ENCODE measurements at regions not wholly inside any gene's neighbourhood (a gene's known extent, or its start where the extent isn't known, plus 50 kb on each side); places are given as distances from the start of the nearest gene placed in this dataset.

- no peak overlapping the region for H3K27ac ChIP-seq
- TF ChIP-seq POLR2A (IDR thresholded peaks at IDR 0.05) (no peak), CTCF (IDR thresholded peaks at IDR 0.05) (no peak), POLR2AphosphoS5 (IDR thresholded peaks at IDR 0.05) (no peak)
Observed at GRCh38 chr3:148066802-148067201, 630.9 kb upstream of the AGTR1 start.

GRCh38 chr3:148068466-148068865 lies 629.2 kb upstream of the AGTR1 start:
- Histone ChIP-seq H3K27me3 (no peaks in the 10 kb centered on the region), H3K9me3 (no peaks in the 10 kb centered on the region), H3K4me3 (no peak overlapping the region), H3K4me1 (no peaks in the 10 kb centered on the region), H3K27ac (no peak overlapping the region), H3K36me3 (no peaks in the 10 kb centered on the region)
- intact Hi-C loops (cut with DNase I; ENCODE audit: low total_unique reads): no loop called here
- DNase-seq (ENCODE audit: low spot score in 2 of 2): no peak
- TF ChIP-seq POLR2A (IDR thresholded peaks at IDR 0.05): no peak
- no peak for TF ChIP-seq POLR2AphosphoS5 (IDR thresholded peaks at IDR 0.05)
- TF ChIP-seq CTCF (IDR thresholded peaks at IDR 0.05): no peak

More at GRCh38 chr3:148066802-148067201, 630.9 kb upstream of the AGTR1 start:
- intact Hi-C loops (cut with DNase I; ENCODE audit: low total_unique reads): no loop called here
- H3K27me3 ChIP-seq: no peaks in the 10 kb centered on the region
- H3K36me3 ChIP-seq: no peaks in the 10 kb centered on the region
- no peaks in the 10 kb centered on the region for H3K9me3 ChIP-seq
- H3K4me1 ChIP-seq: no peaks in the 10 kb centered on the region
- no peak for DNase-seq (ENCODE audit: low spot score in 2 of 2)
- H3K4me3 ChIP-seq: no peak overlapping the region

- Histone ChIP-seq H3K36me3 (no peaks in the 10 kb centered on the region), H3K27ac (no peak overlapping the region), H3K4me1 (no peaks in the 10 kb centered on the region), H3K9me3 (no peaks in the 10 kb centered on the region), H3K4me3 (no peak overlapping the region), H3K27me3 (no peaks in the 10 kb centered on the region)
- no peak for DNase-seq (ENCODE audit: low spot score in 2 of 2)
- no peak for TF ChIP-seq CTCF (IDR thresholded peaks at IDR 0.05)
- no peak for TF ChIP-seq POLR2AphosphoS5 (IDR thresholded peaks at IDR 0.05)
- no peak for TF ChIP-seq POLR2A (IDR thresholded peaks at IDR 0.05)
- intact Hi-C loops (cut with DNase I; ENCODE audit: low total_unique reads): no loop called here
Observed at GRCh38 chr3:148070041-148070440, 627.7 kb upstream of the AGTR1 start.

GRCh38 chr3:148073721-148074456 lies 623.8 kb upstream of the AGTR1 start:
- Histone ChIP-seq H3K27me3 (no peaks in the 10 kb centered on the region), H3K27ac (no peak overlapping the region), H3K9me3 (no peaks in the 10 kb centered on the region), H3K4me1 (no peaks in the 10 kb centered on the region), H3K36me3 (no peaks in the 10 kb centered on the region), H3K4me3 (no peak overlapping the region)
- intact Hi-C loops (cut with DNase I; ENCODE audit: low total_unique reads): no loop called here
- no peak for DNase-seq (ENCODE audit: low spot score in 2 of 2)
- TF ChIP-seq POLR2A (IDR thresholded peaks at IDR 0.05): no peak
- TF ChIP-seq POLR2AphosphoS5 (IDR thresholded peaks at IDR 0.05): no peak
- TF ChIP-seq CTCF (IDR thresholded peaks at IDR 0.05): no peak

GRCh38 chr3:148074946-148075345 lies 622.8 kb upstream of the AGTR1 start:
- Histone ChIP-seq H3K4me1 (no peaks in the 10 kb centered on the region), H3K36me3 (no peaks in the 10 kb centered on the region), H3K27ac (no peak overlapping the region), H3K27me3 (no peaks in the 10 kb centered on the region), H3K9me3 (no peaks in the 10 kb centered on the region), H3K4me3 (no peak overlapping the region)
- intact Hi-C loops (cut with DNase I; ENCODE audit: low total_unique reads): no loop called here
- TF ChIP-seq POLR2A (IDR thresholded peaks at IDR 0.05): no peak
- no peak for TF ChIP-seq POLR2AphosphoS5 (IDR thresholded peaks at IDR 0.05)
- TF ChIP-seq CTCF (IDR thresholded peaks at IDR 0.05): no peak
- no peak for DNase-seq (ENCODE audit: low spot score in 2 of 2)

Data from breast epithelium (tissue), 4 donors.